HL-60/S4 treated with phorbol 12-myristate 13-acetate at 8.2 ng/mL for 4 days and 3 days (cell line): ENCODE measurements at regions not wholly inside any gene's neighbourhood (a gene's known extent, or its start where the extent isn't known, plus 50 kb on each side); places are given as distances from the start of the nearest gene placed in this dataset.

Source experiments
- in situ Hi-C: fragments of 300-500 bp; cut with MboI; formaldehyde crosslinking; loops from 2 replicates; pipeline ENCODE4 v1.15.0; 2022; ENCODE audit warnings: low sequenced_read_pairs

- in situ Hi-C loops, result loop anchor here (10.0 kb wide), 1 partner anchor 354 kb away; the partner anchor contains the start of gene HES1
Measured at GRCh38 chr3:193780397-193780796, 187.4 kb downstream of the OPA1 start.

- in situ Hi-C loops, result loop anchor here (10.0 kb wide), 1 partner anchor 354 kb away; the partner anchor contains the start of gene HES1
Measured at GRCh38 chr3:193780810-193781478, 187.9 kb downstream of the OPA1 start.

- in situ Hi-C loops, result loop anchor here (10.0 kb wide), 1 partner anchor 353 kb away; the partner anchor contains the start of gene HES1
Measured at GRCh38 chr3:193782276-193782647, 189.3 kb downstream of the OPA1 start.

GRCh38 chr3:193782747-193783146 is 189.7 kb downstream of the OPA1 start:
- in situ Hi-C loops, result loop anchor here (10.0 kb wide), 1 partner anchor 352 kb away; the partner anchor contains the start of gene HES1

- in situ Hi-C loops, result loop anchor here (10.0 kb wide), 1 partner anchor 351 kb away; the partner anchor contains the start of gene HES1
Measured at GRCh38 chr3:193783166-193783896, 190.3 kb downstream of the OPA1 start.

GRCh38 chr3:193784822-193785221 is 191.8 kb downstream of the OPA1 start:
- in situ Hi-C loops, result loop anchor here (5.0 to 10.0 kb wide), 2 partner anchors 350 to 532 kb away; partner anchors contain the start of gene HES1

- in situ Hi-C loops, result loop anchor here (5.0 to 10.0 kb wide), 2 partner anchors 347 to 530 kb away; partner anchors contain the start of gene HES1
Measured at GRCh38 chr3:193787496-193787870, 194.5 kb downstream of the OPA1 start.

- in situ Hi-C loops, result loop anchor here (5.0 to 10.0 kb wide), 2 partner anchors 346 to 529 kb away; partner anchors contain the start of gene HES1
Measured at GRCh38 chr3:193788189-193788991, 195.4 kb downstream of the OPA1 start.

- in situ Hi-C loops, result loop anchor here (5.0 to 10.0 kb wide), 2 partner anchors 345 to 528 kb away; partner anchors contain the start of gene HES1
Measured at GRCh38 chr3:193789455-193789854, 196.4 kb downstream of the OPA1 start.

GRCh38 chr3:193790086-193790990 is 197.3 kb downstream of the OPA1 start:
- in situ Hi-C loops, result no loop called here

- in situ Hi-C loops, result no loop called here
Measured at GRCh38 chr3:193791041-193792032, 198.3 kb downstream of the OPA1 start.

- in situ Hi-C loops, result no loop called here
Measured at GRCh38 chr3:193793123-193793522, 200.1 kb downstream of the OPA1 start.

GRCh38 chr3:193794002-193794881 is 201.2 kb downstream of the OPA1 start:
- in situ Hi-C loops, result no loop called here

- in situ Hi-C loops, result no loop called here
Measured at GRCh38 chr3:193795062-193795690, 202.2 kb downstream of the OPA1 start.

GRCh38 chr3:193796089-193796488 is 203.1 kb downstream of the OPA1 start:
- in situ Hi-C loops, result no loop called here

GRCh38 chr3:193797566-193797965 is 204.6 kb downstream of the OPA1 start:
- in situ Hi-C loops, result no loop called here

GRCh38 chr3:193798051-193798450 is 205.0 kb downstream of the OPA1 start:
- in situ Hi-C loops, result no loop called here
